ENCODE measurements at regions not wholly inside any gene's neighbourhood (a gene's known extent, or its start where the extent isn't known, plus 50 kb on each side); places are given as distances from the start of the nearest gene placed in this dataset.
A peak's percentile ranks its signal among the peaks of the same experiment; 100 is the strongest.

DNA sequence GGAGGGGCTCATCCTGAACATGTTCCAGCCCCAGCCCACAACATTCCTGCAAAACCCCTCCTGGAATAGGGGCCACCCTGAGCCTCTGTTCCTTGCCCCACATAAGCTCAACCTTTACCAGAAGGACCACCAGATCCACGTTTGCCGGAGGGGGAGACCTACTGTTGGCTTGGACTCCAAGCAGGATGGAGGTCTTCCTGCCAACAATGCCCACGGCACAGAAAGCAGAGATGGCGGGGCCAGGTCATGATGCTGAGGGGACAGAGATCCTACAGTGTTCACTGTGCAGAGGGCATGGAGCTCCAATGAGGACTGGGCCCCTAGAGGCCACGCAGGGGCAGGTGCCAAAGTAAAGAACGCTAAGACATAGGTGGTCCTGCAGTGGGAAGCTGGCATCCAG is 98.5 kb upstream of the RAB6C start:
- H3K36me3 ChIP-seq (ENCODE audit: insufficient read depth, low read length) = no peaks in the 10 kb centered on the region
- no peak overlapping the region for H3K27ac ChIP-seq (ENCODE audit: low read depth, low read length)
- no peak overlapping the region for H3K4me3 Mint-ChIP-seq
- no peaks in the 10 kb centered on the region for H3K9me3 Mint-ChIP-seq
- H3K4me1 ChIP-seq (ENCODE audit: insufficient read depth, low read length) = peaks cover 14% of the 10 kb centered on the region
- H3K36me3 Mint-ChIP-seq = peaks cover 0 to 3% (median 0%) of the 10 kb centered on the region in 3 donors
- H3K27me3 ChIP-seq (ENCODE audit: insufficient read depth, low read length, poor library complexity, severe bottlenecking) = no peaks in the 10 kb centered on the region
- no peak for DNase-seq
- POLR2A ChIA-PET = no interaction called here
- H3K27ac Mint-ChIP-seq = peak overlapping the region in 2 of 8 donors; percentile 36 to 52
- no peak overlapping the region for H3K4me3 ChIP-seq (ENCODE audit: low read length)
- H3K27me3 Mint-ChIP-seq = peaks cover 0 to 3% of the 10 kb centered on the region in 2 donors
- no peaks in the 10 kb centered on the region for H3K9me3 ChIP-seq (ENCODE audit: low read length)
- CTCF ChIA-PET = no interaction called here
- H3K4me1 Mint-ChIP-seq = peaks cover 10 to 16% (median 14%) of the 10 kb centered on the region in 3 donors

DNA sequence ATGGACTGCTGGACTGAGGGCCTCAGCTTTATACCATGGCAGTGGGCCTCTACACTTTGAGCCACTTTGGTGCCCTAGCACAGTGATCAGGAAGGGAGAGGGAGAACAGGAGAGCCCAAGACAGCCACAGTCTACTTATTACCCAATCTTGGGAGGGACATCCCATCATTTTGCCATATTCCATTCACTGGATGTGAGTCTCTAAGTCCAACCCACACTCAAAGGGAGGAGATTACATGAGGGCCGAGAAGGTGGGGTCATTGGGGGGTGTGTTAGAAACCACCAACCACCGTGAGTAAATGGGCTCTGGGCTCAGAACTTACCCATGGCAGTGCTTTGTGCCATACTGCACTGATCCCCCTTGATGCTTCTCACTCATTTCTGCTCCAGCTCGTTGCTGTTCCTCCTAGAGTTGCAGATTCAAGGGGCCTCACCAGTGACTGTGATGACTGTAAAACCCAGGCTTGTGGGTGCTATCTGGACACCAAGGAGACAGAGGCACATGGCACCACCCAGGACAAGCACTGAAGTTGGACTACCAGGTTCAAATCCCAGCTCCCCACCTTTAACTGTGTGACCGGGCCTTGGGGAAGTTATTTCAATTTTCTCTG is 97.6 kb upstream of the RAB6C start:
- peaks cover 4 to 12% (median 6%) of the 10 kb centered on the region in 3 donors for H3K4me1 Mint-ChIP-seq

DNA sequence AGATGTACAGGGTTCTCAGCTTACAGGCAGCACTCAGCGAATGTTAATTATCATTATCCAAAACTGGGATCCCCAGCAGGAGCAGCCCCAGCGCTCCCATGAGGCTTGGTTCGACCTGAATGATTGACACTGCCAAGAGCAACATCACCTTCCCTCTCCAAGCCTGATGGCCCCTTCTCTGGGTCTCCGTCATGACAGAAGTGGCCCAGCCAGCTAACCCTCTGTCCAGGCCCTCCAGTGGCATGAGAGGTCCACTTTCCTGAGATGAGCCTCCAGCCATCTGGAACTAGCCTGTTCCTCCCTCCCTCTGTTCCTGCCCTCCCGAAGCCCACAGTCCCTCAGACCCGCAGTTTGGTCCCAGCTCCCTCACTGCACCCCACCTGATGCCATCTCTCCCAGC is 97.0 kb upstream of the RAB6C start:
- no peak overlapping the region for H3K27ac ChIP-seq (ENCODE audit: low read depth, low read length)
- Mint-ChIP-seq H3K4me1 (peaks cover 0 to 7% (median 0%) of the 10 kb centered on the region in 3 donors), H3K27me3 (peaks cover 0 to 10% of the 10 kb centered on the region in 2 donors), H3K9me3 (no peaks in the 10 kb centered on the region), H3K4me3 (no peak overlapping the region), H3K36me3 (no peaks in the 10 kb centered on the region), H3K27ac (no peak overlapping the region)
- POLR2A ChIA-PET = no interaction called here
- no peaks in the 10 kb centered on the region for H3K9me3 ChIP-seq (ENCODE audit: low read length)
- H3K36me3 ChIP-seq (ENCODE audit: insufficient read depth, low read length) = no peaks in the 10 kb centered on the region
- H3K27me3 ChIP-seq (ENCODE audit: insufficient read depth, low read length, poor library complexity, severe bottlenecking) = no peaks in the 10 kb centered on the region
- no peak for DNase-seq
- peaks cover 3% of the 10 kb centered on the region for H3K4me1 ChIP-seq (ENCODE audit: insufficient read depth, low read length)
- CTCF ChIA-PET = no interaction called here
- H3K4me3 ChIP-seq (ENCODE audit: low read length) = no peak overlapping the region

More for the DNA sequence above, 97.6 kb upstream of the RAB6C start:
- Histone ChIP-seq H3K9me3 (ENCODE audit: low read length) (no peaks in the 10 kb centered on the region), H3K4me1 (ENCODE audit: insufficient read depth, low read length) (peaks cover 5% of the 10 kb centered on the region), H3K4me3 (ENCODE audit: low read length) (no peak overlapping the region), H3K36me3 (ENCODE audit: insufficient read depth, low read length) (no peaks in the 10 kb centered on the region), H3K27me3 (ENCODE audit: insufficient read depth, low read length, poor library complexity, severe bottlenecking) (no peaks in the 10 kb centered on the region), H3K27ac (ENCODE audit: low read depth, low read length) (no peak overlapping the region)
- ChIA-PET CTCF (no interaction called here), POLR2A (no interaction called here)
- Mint-ChIP-seq H3K36me3 (peaks cover 0 to 3% (median 0%) of the 10 kb centered on the region in 3 donors), H3K9me3 (no peaks in the 10 kb centered on the region), H3K27me3 (peaks cover 0 to 7% of the 10 kb centered on the region in 2 donors), H3K27ac (no peak overlapping the region), H3K4me3 (no peak overlapping the region)
- DNase-seq = no peak

DNA sequence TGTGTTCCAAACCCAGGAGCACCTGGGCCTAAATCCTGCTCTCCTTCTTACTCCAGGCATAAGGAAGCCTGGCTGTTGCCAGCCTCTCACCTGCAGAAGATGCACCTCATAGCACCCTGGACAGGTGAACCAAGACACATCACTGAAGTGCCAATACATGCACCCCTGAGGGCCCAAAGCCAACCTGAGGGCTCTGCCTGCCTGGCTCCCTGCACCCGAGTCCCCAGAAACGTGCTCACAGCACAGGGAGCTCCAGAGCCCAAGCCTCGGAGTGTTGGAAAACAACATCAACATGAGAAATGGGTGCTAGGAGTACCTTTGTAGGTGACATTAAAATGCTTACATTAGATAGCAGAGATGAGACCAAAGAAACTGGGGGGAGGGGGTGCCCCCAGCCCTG is 96.3 kb upstream of the RAB6C start:
- ChIA-PET CTCF (no interaction called here), POLR2A (no interaction called here)
- Histone ChIP-seq H3K9me3 (ENCODE audit: low read length) (no peaks in the 10 kb centered on the region), H3K36me3 (ENCODE audit: insufficient read depth, low read length) (no peaks in the 10 kb centered on the region), H3K4me3 (ENCODE audit: low read length) (no peak overlapping the region), H3K4me1 (ENCODE audit: insufficient read depth, low read length) (no peaks in the 10 kb centered on the region), H3K27ac (ENCODE audit: low read depth, low read length) (no peak overlapping the region), H3K27me3 (ENCODE audit: insufficient read depth, low read length, poor library complexity, severe bottlenecking) (no peaks in the 10 kb centered on the region)
- H3K27me3 Mint-ChIP-seq = peaks cover 0 to 13% of the 10 kb centered on the region in 2 donors
- peaks cover 0 to 3% (median 0%) of the 10 kb centered on the region in 3 donors for H3K4me1 Mint-ChIP-seq
- H3K4me3 Mint-ChIP-seq = no peak overlapping the region
- H3K27ac Mint-ChIP-seq = no peak overlapping the region
- no peaks in the 10 kb centered on the region for H3K9me3 Mint-ChIP-seq
- H3K36me3 Mint-ChIP-seq = no peaks in the 10 kb centered on the region
- DNase-seq = no peak

DNA sequence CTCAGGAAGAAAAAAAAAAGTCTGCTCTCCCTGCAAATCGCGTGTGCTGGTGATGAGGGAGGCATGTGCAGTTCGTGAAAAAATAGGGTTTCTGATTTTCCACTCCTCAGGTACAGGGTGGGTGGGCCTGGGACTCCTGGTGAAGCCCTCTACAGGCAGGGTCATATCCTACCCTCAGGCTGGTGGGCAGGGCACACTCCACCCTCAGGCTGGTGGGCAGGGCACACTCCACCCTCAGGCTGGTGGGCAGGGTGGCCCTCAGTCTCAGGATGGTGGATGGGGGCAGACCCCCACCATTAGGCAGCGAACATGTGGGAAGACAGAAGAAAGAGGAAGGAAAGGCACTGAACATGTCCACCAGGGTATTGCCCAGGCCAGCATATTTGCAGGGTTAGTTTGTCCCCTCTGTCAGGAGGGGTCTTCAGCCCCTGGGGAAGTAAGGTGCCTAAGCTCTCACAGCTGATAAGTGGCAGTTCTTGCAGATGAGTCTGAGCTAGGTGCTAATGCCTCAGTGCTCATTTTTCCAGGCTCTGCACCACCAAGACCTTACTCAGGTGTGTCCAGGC is 95.2 kb upstream of the RAB6C start:
- Mint-ChIP-seq H3K4me3 (no peak overlapping the region), H3K9me3 (no peaks in the 10 kb centered on the region), H3K27me3 (peaks cover 2 to 19% of the 10 kb centered on the region in 2 donors), H3K4me1 (no peaks in the 10 kb centered on the region), H3K36me3 (no peaks in the 10 kb centered on the region), H3K27ac (no peak overlapping the region)
- no peaks in the 10 kb centered on the region for H3K27me3 ChIP-seq (ENCODE audit: insufficient read depth, low read length, poor library complexity, severe bottlenecking)
- CTCF ChIA-PET = no interaction called here
- H3K4me1 ChIP-seq (ENCODE audit: insufficient read depth, low read length) = no peaks in the 10 kb centered on the region
- POLR2A ChIA-PET = no interaction called here
- no peaks in the 10 kb centered on the region for H3K36me3 ChIP-seq (ENCODE audit: insufficient read depth, low read length)
- no peak overlapping the region for H3K27ac ChIP-seq (ENCODE audit: low read depth, low read length)
- no peak for DNase-seq
- H3K9me3 ChIP-seq (ENCODE audit: low read length) = no peaks in the 10 kb centered on the region
- H3K4me3 ChIP-seq (ENCODE audit: low read length) = no peak overlapping the region

DNA sequence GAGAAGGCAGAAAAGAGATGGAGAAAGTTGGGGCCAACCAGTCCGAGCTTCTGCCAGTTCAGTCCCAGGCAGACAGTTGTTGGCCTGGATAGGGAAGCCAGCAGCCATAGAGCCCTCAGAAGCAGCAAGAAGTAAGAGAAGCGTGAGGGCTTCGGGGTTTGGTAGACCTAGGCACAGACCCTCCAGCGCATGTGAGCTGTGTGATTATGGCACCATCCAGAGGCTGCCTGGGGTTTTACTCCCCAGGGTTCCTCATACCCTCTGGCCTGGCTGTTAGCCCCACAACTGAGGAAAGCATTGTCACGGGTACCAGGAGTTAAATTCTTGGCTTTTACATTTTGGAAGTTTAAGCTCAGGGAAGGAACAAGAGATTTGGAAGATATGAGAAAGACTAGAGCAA is 93.7 kb upstream of the RAB6C start:
- no peaks in the 10 kb centered on the region for H3K36me3 Mint-ChIP-seq
- no peaks in the 10 kb centered on the region for H3K36me3 ChIP-seq (ENCODE audit: insufficient read depth, low read length)
- DNase-seq = no peak
- H3K27me3 ChIP-seq (ENCODE audit: insufficient read depth, low read length, poor library complexity, severe bottlenecking) = no peaks in the 10 kb centered on the region
- H3K9me3 ChIP-seq (ENCODE audit: low read length) = no peaks in the 10 kb centered on the region
- no peaks in the 10 kb centered on the region for H3K4me1 ChIP-seq (ENCODE audit: insufficient read depth, low read length)
- peaks cover 2 to 19% of the 10 kb centered on the region in 2 donors for H3K27me3 Mint-ChIP-seq
- no peaks in the 10 kb centered on the region for H3K4me1 Mint-ChIP-seq
- CTCF ChIA-PET = interaction anchor here (1.5 to 1.6 kb wide), 2 partner anchors 10 to 448 kb away, joined by 3 read pairs; no protein-coding TSS in a partner anchor
- no peaks in the 10 kb centered on the region for H3K9me3 Mint-ChIP-seq
- no peak overlapping the region for H3K27ac ChIP-seq (ENCODE audit: low read depth, low read length)
- POLR2A ChIA-PET = no interaction called here
- H3K4me3 Mint-ChIP-seq = no peak overlapping the region
- H3K4me3 ChIP-seq (ENCODE audit: low read length) = no peak overlapping the region
- H3K27ac Mint-ChIP-seq = no peak overlapping the region

DNA sequence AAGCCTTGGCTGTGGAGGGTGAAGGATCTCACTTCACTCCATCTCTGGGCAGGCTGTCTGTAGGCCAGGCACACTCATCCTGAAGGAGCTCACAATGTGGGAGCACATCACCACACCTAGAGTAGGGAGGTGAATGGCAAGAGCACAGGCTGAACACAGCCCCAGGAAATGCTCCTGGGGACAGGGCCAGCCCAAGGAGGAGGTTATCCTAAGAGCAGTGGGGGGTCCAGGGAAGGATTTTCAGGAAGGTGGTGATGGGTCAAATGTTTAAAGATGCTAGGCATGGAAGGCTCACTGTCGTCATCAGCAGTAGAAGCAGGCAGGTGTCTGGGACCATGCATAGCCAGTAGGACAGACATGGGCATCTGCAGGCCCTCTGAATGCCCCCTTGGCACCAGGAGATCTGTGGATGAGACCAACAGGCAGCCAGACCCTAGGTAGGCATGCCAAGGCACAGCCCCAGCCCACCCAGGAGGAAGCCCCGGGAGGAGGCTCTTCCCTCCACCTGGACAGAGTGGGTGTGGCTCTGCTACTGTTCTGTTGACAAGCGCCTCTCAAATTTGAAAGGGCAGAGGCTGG is 91.7 kb upstream of the RAB6C start:
- no peaks in the 10 kb centered on the region for H3K9me3 ChIP-seq (ENCODE audit: low read length)
- no peaks in the 10 kb centered on the region for H3K36me3 ChIP-seq (ENCODE audit: insufficient read depth, low read length)
- H3K9me3 Mint-ChIP-seq = no peaks in the 10 kb centered on the region
- no peak overlapping the region for H3K4me3 Mint-ChIP-seq
- H3K36me3 Mint-ChIP-seq = no peaks in the 10 kb centered on the region
- peak overlapping the region in 1 of 8 donors; percentile 85 for H3K27ac Mint-ChIP-seq
- ChIA-PET POLR2A (no interaction called here), CTCF (no interaction called here)
- DNase-seq = peak in 1 of 5 donors; percentile 30
- H3K27me3 Mint-ChIP-seq = peaks cover 3 to 27% of the 10 kb centered on the region in 2 donors
- H3K4me1 ChIP-seq (ENCODE audit: insufficient read depth, low read length) = no peaks in the 10 kb centered on the region
- H3K27me3 ChIP-seq (ENCODE audit: insufficient read depth, low read length, poor library complexity, severe bottlenecking) = no peaks in the 10 kb centered on the region
- H3K4me1 Mint-ChIP-seq = no peaks in the 10 kb centered on the region
- no peak overlapping the region for H3K27ac ChIP-seq (ENCODE audit: low read depth, low read length)
- H3K4me3 ChIP-seq (ENCODE audit: low read length) = no peak overlapping the region

DNA sequence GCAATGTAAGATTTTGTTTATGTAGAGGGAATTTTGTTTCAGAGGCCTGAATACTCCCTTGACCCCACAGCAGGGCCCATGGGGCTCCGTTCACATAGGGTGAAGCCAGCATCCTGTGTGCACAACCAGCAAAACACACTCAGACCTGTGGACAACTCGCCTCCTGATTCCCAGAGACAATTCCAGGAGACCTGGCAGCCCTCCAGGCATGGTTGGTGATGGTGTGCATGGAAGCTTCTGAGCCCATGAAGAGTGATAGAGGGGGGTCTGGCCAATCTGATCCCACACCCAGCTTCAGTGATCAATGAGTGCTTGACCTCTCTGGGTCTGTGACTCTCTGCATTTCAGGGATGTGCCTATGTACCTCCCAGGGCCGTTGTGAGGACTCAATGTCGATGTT is 91.0 kb upstream of the RAB6C start:
- Histone ChIP-seq H3K36me3 (ENCODE audit: insufficient read depth, low read length) (no peaks in the 10 kb centered on the region), H3K27ac (ENCODE audit: low read depth, low read length) (no peak overlapping the region), H3K4me1 (ENCODE audit: insufficient read depth, low read length) (no peaks in the 10 kb centered on the region), H3K9me3 (ENCODE audit: low read length) (no peaks in the 10 kb centered on the region), H3K27me3 (ENCODE audit: insufficient read depth, low read length, poor library complexity, severe bottlenecking) (no peaks in the 10 kb centered on the region), H3K4me3 (ENCODE audit: low read length) (no peak overlapping the region)
- DNase-seq = peak in 1 of 5 donors; percentile 41
- Mint-ChIP-seq H3K27me3 (peaks cover 4 to 27% of the 10 kb centered on the region in 2 donors), H3K4me3 (no peak overlapping the region), H3K4me1 (no peaks in the 10 kb centered on the region), H3K9me3 (no peaks in the 10 kb centered on the region), H3K36me3 (no peaks in the 10 kb centered on the region), H3K27ac (no peak overlapping the region)
- ChIA-PET POLR2A (no interaction called here), CTCF (no interaction called here)
